ENCODE measurements at regions not wholly inside any gene's neighbourhood (a gene's known extent, or its start where the extent isn't known, plus 50 kb on each side); places are given as distances from the start of the nearest gene placed in this dataset.

DNA sequence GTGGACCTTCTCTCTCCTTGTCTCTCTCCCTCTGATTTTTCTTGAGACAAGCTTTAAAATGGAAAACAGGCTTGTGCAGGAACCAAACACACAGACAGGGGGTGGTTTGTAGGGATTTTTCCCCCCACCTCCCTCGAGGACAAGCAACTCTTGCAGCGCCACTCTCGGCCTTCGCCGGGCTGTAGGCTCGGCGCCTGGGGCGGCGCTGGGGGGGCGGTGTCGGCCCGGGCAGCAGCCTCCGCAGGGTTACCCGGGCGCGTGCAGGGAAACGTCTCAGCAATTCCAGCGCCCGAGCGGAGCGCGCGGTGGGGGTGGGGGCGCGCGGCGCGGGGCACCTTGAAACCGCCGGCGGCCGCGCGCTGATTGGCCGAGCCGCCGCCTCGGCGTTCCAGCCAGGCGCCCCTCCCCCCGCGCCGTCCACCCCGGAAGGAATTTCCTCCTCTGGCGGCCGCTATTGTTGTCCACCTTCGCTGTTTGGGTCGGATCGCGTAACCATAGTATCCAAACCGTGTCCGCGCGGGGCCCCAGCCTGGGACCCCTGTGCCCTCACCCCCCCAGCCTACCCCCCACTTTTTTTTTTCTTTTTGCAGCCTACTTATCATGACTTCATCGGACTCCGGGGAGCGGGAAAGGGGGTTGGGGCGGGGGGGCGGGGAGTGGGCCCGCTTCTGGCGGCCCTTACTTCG lies 59.8 kb upstream of the ACOT11 start:
- TF ChIP-seq, protein P1, sequence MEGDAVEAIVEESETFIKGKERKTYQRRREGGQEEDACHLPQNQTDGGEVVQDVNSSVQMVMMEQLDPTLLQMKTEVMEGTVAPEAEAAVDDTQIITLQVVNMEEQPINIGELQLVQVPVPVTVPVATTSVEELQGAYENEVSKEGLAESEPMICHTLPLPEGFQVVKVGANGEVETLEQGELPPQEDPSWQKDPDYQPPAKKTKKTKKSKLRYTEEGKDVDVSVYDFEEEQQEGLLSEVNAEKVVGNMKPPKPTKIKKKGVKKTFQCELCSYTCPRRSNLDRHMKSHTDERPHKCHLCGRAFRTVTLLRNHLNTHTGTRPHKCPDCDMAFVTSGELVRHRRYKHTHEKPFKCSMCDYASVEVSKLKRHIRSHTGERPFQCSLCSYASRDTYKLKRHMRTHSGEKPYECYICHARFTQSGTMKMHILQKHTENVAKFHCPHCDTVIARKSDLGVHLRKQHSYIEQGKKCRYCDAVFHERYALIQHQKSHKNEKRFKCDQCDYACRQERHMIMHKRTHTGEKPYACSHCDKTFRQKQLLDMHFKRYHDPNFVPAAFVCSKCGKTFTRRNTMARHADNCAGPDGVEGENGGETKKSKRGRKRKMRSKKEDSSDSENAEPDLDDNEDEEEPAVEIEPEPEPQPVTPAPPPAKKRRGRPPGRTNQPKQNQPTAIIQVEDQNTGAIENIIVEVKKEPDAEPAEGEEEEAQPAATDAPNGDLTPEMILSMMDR (IDR thresholded peaks at IDR 0.05; ENCODE audit: borderline replicate concordance, insufficient read depth, low read depth, low read length): no peak
- H3K4me3 ChIP-seq (ENCODE audit: low read depth, low read length): peak overlapping the region; percentile 51

GRCh38 chr1:54487571-54488050 lies 60.4 kb upstream of the ACOT11 start:
- TF ChIP-seq, protein P1 (IDR thresholded peaks at IDR 0.05; ENCODE audit: borderline replicate concordance, insufficient read depth, low read depth, low read length): no peak

GRCh38 chr1:54486907-54487306 lies 61.1 kb upstream of the ACOT11 start:
- H3K4me3 ChIP-seq (ENCODE audit: low read depth, low read length): no peak overlapping the region
- TF ChIP-seq, protein P1 (IDR thresholded peaks at IDR 0.05; ENCODE audit: borderline replicate concordance, insufficient read depth, low read depth, low read length): no peak

More at GRCh38 chr1:54487571-54488050, 60.4 kb upstream of the ACOT11 start:
- H3K4me3 ChIP-seq (ENCODE audit: low read depth, low read length): peak overlapping the region; percentile 51

GRCh38 chr1:54485416-54485815 lies 62.6 kb upstream of the ACOT11 start:
- TF ChIP-seq, protein P1 (IDR thresholded peaks at IDR 0.05; ENCODE audit: borderline replicate concordance, insufficient read depth, low read depth, low read length): no peak

DNA sequence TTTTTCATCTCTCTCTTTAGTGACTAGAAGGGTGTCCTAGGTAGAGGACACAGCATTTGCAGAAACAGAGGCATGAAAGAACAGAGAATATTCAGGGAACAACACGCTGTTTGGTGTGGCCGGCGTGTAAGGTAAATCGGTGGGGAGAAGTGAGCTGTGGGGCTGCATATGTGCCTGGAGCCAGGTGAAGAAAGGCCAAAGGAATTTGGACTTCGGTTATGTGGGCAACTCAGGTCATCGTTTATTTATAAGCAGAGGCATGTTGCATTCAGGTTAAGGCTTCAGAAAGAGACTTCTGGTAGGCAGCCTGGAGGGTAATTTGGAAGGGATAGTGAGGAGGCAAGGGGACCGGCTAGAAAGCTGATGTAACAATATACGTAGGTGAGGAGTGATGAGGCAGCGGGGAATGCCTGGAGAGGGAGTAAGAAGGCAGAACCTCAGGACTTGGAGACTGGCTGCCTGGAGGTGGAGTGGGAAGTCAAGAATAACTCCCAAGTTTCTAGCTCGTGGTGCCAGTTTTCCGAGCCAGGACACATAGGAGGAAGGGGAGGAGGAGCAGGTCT lies 64.1 kb upstream of the ACOT11 start:
- TF ChIP-seq, protein P1 (IDR thresholded peaks at IDR 0.05; ENCODE audit: borderline replicate concordance, insufficient read depth, low read depth, low read length): no peak
- no peak overlapping the region for H3K4me3 ChIP-seq (ENCODE audit: low read depth, low read length)

More at GRCh38 chr1:54485416-54485815, 62.6 kb upstream of the ACOT11 start:
- no peak overlapping the region for H3K4me3 ChIP-seq (ENCODE audit: low read depth, low read length)

DNA sequence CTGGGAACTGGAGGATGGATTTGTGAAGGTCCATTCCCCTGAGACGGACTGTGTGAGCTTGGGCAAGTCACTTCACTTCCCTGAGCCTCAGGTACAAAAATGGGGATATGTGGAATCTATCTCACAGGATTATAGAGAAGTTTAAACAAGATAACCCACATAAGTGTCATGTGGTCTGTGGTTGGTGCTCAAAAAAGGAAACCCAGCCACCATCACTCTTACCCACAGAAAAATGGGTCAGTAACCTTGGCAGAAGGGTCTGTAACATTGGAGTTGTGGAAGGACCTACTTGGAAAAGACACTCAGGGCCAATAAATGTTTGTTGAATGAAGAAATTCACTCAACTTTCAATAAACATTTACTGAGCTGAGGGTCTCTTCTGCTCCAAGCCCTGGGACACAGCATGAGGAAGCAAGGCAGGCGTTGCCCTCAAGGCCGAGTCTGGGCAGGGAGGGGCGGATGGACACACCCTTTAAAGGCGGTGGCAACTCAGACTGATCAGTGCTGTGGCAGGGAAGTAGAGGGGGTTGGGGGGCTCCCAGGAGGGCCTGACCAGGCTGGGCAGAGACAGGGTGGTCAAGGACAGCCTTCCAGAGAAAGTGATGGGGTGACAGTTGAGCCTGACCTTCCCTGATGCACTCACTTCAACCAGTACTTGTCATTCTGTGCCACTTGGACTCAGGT lies 66.7 kb upstream of the ACOT11 start:
- no peak overlapping the region for H3K4me3 ChIP-seq (ENCODE audit: low read depth, low read length)
- TF ChIP-seq, protein P1 (IDR thresholded peaks at IDR 0.05; ENCODE audit: borderline replicate concordance, insufficient read depth, low read depth, low read length): no peak

Data from GM12875 (cell line).